ENCODE measurements at regions not wholly inside any gene's neighbourhood (a gene's known extent, or its start where the extent isn't known, plus 50 kb on each side); places are given as distances from the start of the nearest gene placed in this dataset.

DNA sequence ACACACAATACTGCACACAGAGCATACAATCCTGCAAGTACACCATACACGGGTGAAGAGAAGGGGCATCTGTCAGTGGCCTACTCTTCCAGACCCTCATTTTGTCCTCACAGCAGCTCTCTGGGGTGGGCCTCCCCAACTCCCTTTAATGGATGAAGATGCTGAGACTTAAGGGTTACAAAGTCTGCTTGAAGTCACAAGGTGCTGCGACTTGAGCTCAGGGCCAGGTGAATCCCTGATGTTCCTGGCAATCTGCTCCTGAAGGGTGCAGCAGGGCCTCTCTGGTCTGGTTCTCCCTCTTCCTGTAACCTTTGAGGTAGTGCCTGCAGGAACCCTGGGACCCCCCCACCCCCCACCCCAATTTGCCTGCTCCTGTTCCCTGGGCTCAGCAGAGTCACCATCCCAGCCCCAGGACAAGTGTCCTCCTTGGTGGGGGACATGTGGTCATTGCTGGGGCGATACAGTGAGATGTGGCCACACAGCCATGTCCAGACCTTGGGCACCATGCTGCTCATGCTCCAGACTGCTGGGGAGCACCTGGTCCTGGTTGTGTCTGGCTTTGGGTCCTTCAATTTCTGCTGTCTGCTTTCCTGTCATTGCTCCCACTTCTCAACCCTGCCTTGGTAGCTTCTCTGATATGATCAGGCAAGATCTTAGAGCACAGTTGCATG, 107.5 kb downstream of the METRNL start:
- Histone ChIP-seq H3K4me2 (ENCODE audit: low read length) (no peak overlapping the region), H3K4me1 (ENCODE audit: control insufficient read depth in 1 of 2, insufficient read depth in 2 of 2, low read length in 2 of 2) (no peaks in the 10 kb centered on the region), H3K9ac (ENCODE audit: low read length) (no peak overlapping the region), H3K27me3 (ENCODE audit: insufficient read depth, low read length) (0 out of 2 replicates have a peak, but pooled peaks cover 8% of the 10 kb centered on the region), H3K27ac (ENCODE audit: low read depth, low read length) (no peak overlapping the region), H2AFZ (ENCODE audit: low read depth, low read length, poor library complexity, severe bottlenecking) (no peak overlapping the region), H3K4me3 (replicated peaks in 1 of 2; ENCODE audit: low read depth in 1 of 2, low read length in 2 of 2) (no peak overlapping the region), H4K20me1 (ENCODE audit: insufficient read depth) (no peaks in the 10 kb centered on the region), H3K79me2 (ENCODE audit: insufficient read depth, low read length) (no peaks in the 10 kb centered on the region), H3K9me2 (ENCODE audit: insufficient read depth) (no peaks in the 10 kb centered on the region), H3K36me3 (ENCODE audit: control insufficient read depth in 1 of 2, insufficient read depth in 2 of 2, low read length in 2 of 2) (no peaks in the 10 kb centered on the region), H3K9me3 (ENCODE audit: control insufficient read depth in 1 of 2, insufficient read depth in 1 of 2, low read depth in 1 of 2, low read length in 2 of 2) (no peaks in the 10 kb centered on the region)
- CTCF ChIA-PET = no interaction called here
- ATAC-seq (no peak), DNase-seq (ENCODE audit: low read depth, low spot score) (no peak)
- intact Hi-C loops (cut with micrococcal nuclease) = no loop called here
- no peak for TF ChIP-seq FOSL1 (IDR thresholded peaks at IDR 0.05; ENCODE audit: low read depth)
- TF ChIP-seq, protein P1, sequence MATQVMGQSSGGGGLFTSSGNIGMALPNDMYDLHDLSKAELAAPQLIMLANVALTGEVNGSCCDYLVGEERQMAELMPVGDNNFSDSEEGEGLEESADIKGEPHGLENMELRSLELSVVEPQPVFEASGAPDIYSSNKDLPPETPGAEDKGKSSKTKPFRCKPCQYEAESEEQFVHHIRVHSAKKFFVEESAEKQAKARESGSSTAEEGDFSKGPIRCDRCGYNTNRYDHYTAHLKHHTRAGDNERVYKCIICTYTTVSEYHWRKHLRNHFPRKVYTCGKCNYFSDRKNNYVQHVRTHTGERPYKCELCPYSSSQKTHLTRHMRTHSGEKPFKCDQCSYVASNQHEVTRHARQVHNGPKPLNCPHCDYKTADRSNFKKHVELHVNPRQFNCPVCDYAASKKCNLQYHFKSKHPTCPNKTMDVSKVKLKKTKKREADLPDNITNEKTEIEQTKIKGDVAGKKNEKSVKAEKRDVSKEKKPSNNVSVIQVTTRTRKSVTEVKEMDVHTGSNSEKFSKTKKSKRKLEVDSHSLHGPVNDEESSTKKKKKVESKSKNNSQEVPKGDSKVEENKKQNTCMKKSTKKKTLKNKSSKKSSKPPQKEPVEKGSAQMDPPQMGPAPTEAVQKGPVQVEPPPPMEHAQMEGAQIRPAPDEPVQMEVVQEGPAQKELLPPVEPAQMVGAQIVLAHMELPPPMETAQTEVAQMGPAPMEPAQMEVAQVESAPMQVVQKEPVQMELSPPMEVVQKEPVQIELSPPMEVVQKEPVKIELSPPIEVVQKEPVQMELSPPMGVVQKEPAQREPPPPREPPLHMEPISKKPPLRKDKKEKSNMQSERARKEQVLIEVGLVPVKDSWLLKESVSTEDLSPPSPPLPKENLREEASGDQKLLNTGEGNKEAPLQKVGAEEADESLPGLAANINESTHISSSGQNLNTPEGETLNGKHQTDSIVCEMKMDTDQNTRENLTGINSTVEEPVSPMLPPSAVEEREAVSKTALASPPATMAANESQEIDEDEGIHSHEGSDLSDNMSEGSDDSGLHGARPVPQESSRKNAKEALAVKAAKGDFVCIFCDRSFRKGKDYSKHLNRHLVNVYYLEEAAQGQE (IDR thresholded peaks at IDR 0.05; ENCODE audit: low read depth) = no peak
- no peak for TF ChIP-seq CBX3 (IDR thresholded peaks at IDR 0.05; ENCODE audit: low read depth)
- TF ChIP-seq SIN3A (IDR thresholded peaks at IDR 0.05; ENCODE audit: low read depth) = no peak
- TF ChIP-seq ZFX (IDR thresholded peaks at IDR 0.05) = no peak
- TF ChIP-seq, protein P2, sequence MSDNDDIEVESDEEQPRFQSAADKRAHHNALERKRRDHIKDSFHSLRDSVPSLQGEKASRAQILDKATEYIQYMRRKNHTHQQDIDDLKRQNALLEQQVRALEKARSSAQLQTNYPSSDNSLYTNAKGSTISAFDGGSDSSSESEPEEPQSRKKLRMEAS (IDR thresholded peaks at IDR 0.05) = no peak
- TF ChIP-seq TCF7L2 (IDR thresholded peaks at IDR 0.05; ENCODE audit: borderline replicate concordance, extremely low read depth, insufficient read depth, insufficient read length) = no peak
- no TSS peak for BruUV-seq (replicated peaks)
- RAD21 ChIA-PET (ENCODE audit: low non-redundant PET in 1 of 2, low total read pairs in 2 of 2, uncharacterized antibody in 2 of 2, unreplicated experiment in 2 of 2) = no interaction called here
- POLR2A ChIA-PET = no interaction called here
